EH (cell line): ENCODE measurements at regions not wholly inside any gene's neighbourhood (a gene's known extent, or its start where the extent isn't known, plus 50 kb on each side); places are given as distances from the start of the nearest gene placed in this dataset.
"Not testable (repeated sequence)": the region's sequence is repeated elsewhere in the genome, so short reads cannot be mapped to it uniquely, and the experiment has no call there.

ENCODE experiments used
- DNase-seq: peaks from one replicate; pipeline ENCODE4 v3.0.0-alpha.2; 2015; ENCODE audit warnings: low read depth

GRCh38 chr2:217366266-217366895 is 506.5 kb upstream of the TNP1 start:
- DNase-seq = no peak

- DNase-seq = no peak
Measured at GRCh38 chr2:217365656-217366055, 505.8 kb upstream of the TNP1 start.

- DNase-seq = no peak
Measured at GRCh38 chr2:217364224-217364623, 504.4 kb upstream of the TNP1 start.

- DNase-seq = no peak
Measured at GRCh38 chr2:217363470-217363869, 503.6 kb upstream of the TNP1 start.

GRCh38 chr2:217362710-217363109 is 502.8 kb upstream of the TNP1 start:
- no peak for DNase-seq

GRCh38 chr2:217362286-217362685 is 502.4 kb upstream of the TNP1 start:
- no peak for DNase-seq

- DNase-seq = peak; percentile 50
Measured at GRCh38 chr2:217361483-217361880, 501.6 kb upstream of the TNP1 start.

- DNase-seq = peak; percentile 96
Measured at GRCh38 chr2:217360781-217361482, 501.1 kb upstream of the TNP1 start.

- no peak for DNase-seq
Measured at GRCh38 chr2:217360111-217360510, 500.2 kb upstream of the TNP1 start.

GRCh38 chr2:217357886-217358620 is 498.2 kb upstream of the TNP1 start:
- DNase-seq = no peak

GRCh38 chr2:217356781-217357180 is 496.9 kb upstream of the TNP1 start:
- DNase-seq = peak; percentile 60

- DNase-seq = no peak
Measured at GRCh38 chr2:217356142-217356541, 496.3 kb upstream of the TNP1 start.

GRCh38 chr2:217353591-217353990 is 493.7 kb upstream of the TNP1 start:
- DNase-seq = no peak

GRCh38 chr2:217351378-217351777 is 491.5 kb upstream of the TNP1 start:
- DNase-seq = no peak

- no peak for DNase-seq
Measured at GRCh38 chr2:217349251-217349650, 489.4 kb upstream of the TNP1 start.

- not testable (repeated sequence) for DNase-seq
Measured at GRCh38 chr2:217347630-217348029, 487.8 kb upstream of the TNP1 start.

GRCh38 chr2:217346043-217346442 is 486.2 kb upstream of the TNP1 start:
- DNase-seq = not testable (repeated sequence)

GRCh38 chr2:217340899-217341298 is 481.0 kb upstream of the TNP1 start:
- no peak for DNase-seq

GRCh38 chr2:217340176-217340575 is 480.3 kb upstream of the TNP1 start:
- no peak for DNase-seq

GRCh38 chr2:217339753-217340152 is 479.9 kb upstream of the TNP1 start:
- no peak for DNase-seq

GRCh38 chr2:217338306-217338916 is 478.5 kb upstream of the TNP1 start:
- peak; percentile 86 for DNase-seq

- DNase-seq = peak; percentile 33
Measured at GRCh38 chr2:217337771-217338170, 477.9 kb upstream of the TNP1 start.

GRCh38 chr2:217336694-217337093 is 476.8 kb upstream of the TNP1 start:
- DNase-seq = no peak
